Thyroid gland (tissue), 4 donors: ENCODE measurements at regions not wholly inside any gene's neighbourhood (a gene's known extent, or its start where the extent isn't known, plus 50 kb on each side); places are given as distances from the start of the nearest gene placed in this dataset.

Source experiments
- POLR2A ChIP-seq, 2 donors: fragments of 450-650 bp; IDR thresholded peaks; one replicate each; pipeline ENCODE4 v1.6.1; 2017; ENCODE audit warnings: antibody characterized with exemption in 2 of 2, mild to moderate bottlenecking in 2 of 2, moderate library complexity in 1 of 2
- TF ChIP-seq, protein P1 (sequence below), 6 experiments: fragments of 200-600 bp in 3 of 6; fragments of 450-650 bp in 3 of 6; sonication (generic) in 3 of 6; IDR thresholded peaks; one replicate each; pipeline ENCODE4 v1.5.1; 2016 to 2019; ENCODE audit warnings: antibody characterized with exemption in 6 of 6, mild to moderate bottlenecking in 2 of 6, inconsistent platforms in 1 of 6, moderate library complexity in 1 of 6

- TF ChIP-seq, protein P1, sequence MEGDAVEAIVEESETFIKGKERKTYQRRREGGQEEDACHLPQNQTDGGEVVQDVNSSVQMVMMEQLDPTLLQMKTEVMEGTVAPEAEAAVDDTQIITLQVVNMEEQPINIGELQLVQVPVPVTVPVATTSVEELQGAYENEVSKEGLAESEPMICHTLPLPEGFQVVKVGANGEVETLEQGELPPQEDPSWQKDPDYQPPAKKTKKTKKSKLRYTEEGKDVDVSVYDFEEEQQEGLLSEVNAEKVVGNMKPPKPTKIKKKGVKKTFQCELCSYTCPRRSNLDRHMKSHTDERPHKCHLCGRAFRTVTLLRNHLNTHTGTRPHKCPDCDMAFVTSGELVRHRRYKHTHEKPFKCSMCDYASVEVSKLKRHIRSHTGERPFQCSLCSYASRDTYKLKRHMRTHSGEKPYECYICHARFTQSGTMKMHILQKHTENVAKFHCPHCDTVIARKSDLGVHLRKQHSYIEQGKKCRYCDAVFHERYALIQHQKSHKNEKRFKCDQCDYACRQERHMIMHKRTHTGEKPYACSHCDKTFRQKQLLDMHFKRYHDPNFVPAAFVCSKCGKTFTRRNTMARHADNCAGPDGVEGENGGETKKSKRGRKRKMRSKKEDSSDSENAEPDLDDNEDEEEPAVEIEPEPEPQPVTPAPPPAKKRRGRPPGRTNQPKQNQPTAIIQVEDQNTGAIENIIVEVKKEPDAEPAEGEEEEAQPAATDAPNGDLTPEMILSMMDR (IDR thresholded peaks at IDR 0.05), result no peak
- no peak for TF ChIP-seq POLR2A (IDR thresholded peaks at IDR 0.05)
Observed at GRCh38 chr12:5180496-5180895, 136.8 kb downstream of the KCNA5 start.
